GM12878 (cell line): ENCODE measurements at regions not wholly inside any gene's neighbourhood (a gene's known extent, or its start where the extent isn't known, plus 50 kb on each side); places are given as distances from the start of the nearest gene placed in this dataset.

ENCODE experiments used
- ATAC-seq: fragments of 200-7000 bp; cut with Tn5 transposase; 3 replicates; pipeline ENCODE4 v1.9.1; 2020; ENCODE audit warnings: mild to moderate bottlenecking, moderate library complexity
- BruUV-seq: library from RNA; stranded (reverse); fragments of 400-500 nt; replicated peaks from 2 replicates; lab custom pipeline; 2021; lab: Mats Ljungman, UMichigan
- CTCF ChIA-PET: fragments of 300-600 bp; sonication (Branson Sonifier 250); formaldehyde crosslinking; extraction: SDS; loops from one replicate; lab custom pipeline; 2021; ENCODE audit warnings: inconsistent platforms; lab: Yijun Ruan, JAX
- POLR2A ChIA-PET: fragments of 350-600 bp; formaldehyde crosslinking; extraction: SDS; loops from one replicate; lab custom pipeline; 2021; ENCODE audit warnings: inconsistent platforms; lab: Charles Lee
- RAD21 ChIA-PET: fragments of 300-600 bp; sonication (Branson Sonifier 250); formaldehyde crosslinking; loops from one replicate; lab custom pipeline; 2023; ENCODE audit warnings: antibody characterized with exemption; ENCODE audit not compliant: unreplicated experiment; lab: Charles Lee
- SMC1A ChIA-PET: fragments of 300-600 bp; sonication (Branson Sonifier 250); formaldehyde crosslinking; loops from one replicate; lab custom pipeline; 2023; ENCODE audit not compliant: unreplicated experiment, uncharacterized antibody; lab: Charles Lee
- DNase-seq: peaks from one replicate; pipeline ENCODE4 v3.0.0-alpha.2; 2011; ENCODE audit warnings: low read depth, low spot score
- FAIRE-seq: peaks from 3 replicates; lab custom pipeline; 2011; peaks lifted over from hg19 to GRCh38; lab: Jason Lieb, UNC
- H2AFZ ChIP-seq: 2 replicates; pipeline ENCODE4 v1.6.0; 2011; ENCODE audit warnings: low read depth, low read length, control low read depth; ENCODE audit not compliant: control insufficient read depth
- H3K27ac ChIP-seq: 2 replicates; pipeline ENCODE4 v1.5.1; 2011; ENCODE audit warnings: control low read depth; ENCODE audit not compliant: control insufficient read depth, insufficient read depth
- H3K27me3 ChIP-seq, 2 experiments: replicated peaks in 1 of 2; 2 replicates each; pipeline versions ENCODE4 v1.6.0 to v1.6.1; 2011; ENCODE audit warnings: low read length in 1 of 2; ENCODE audit not compliant: control insufficient read depth in 2 of 2, insufficient read depth in 2 of 2
- H3K36me3 ChIP-seq, 2 experiments: 2 replicates each; pipeline ENCODE4 v1.5.1; 2011; ENCODE audit warnings: low read length in 1 of 2; ENCODE audit not compliant: control insufficient read depth in 2 of 2, insufficient read depth in 2 of 2
- H3K4me1 ChIP-seq: 2 replicates; pipeline ENCODE4 v1.6.1; 2011; ENCODE audit warnings: mild to moderate bottlenecking, low read length, moderate library complexity, mixed read lengths; ENCODE audit not compliant: control insufficient read depth, insufficient read depth
- H3K4me2 ChIP-seq: 2 replicates; pipeline ENCODE4 v1.6.0; 2011; ENCODE audit warnings: control low read depth; ENCODE audit not compliant: control insufficient read depth, insufficient read depth
- H3K4me3 ChIP-seq: fragments of 200-600 bp; sonication (generic); 2 replicates; pipeline ENCODE4 v1.5.1; 2016
- H3K79me2 ChIP-seq: 2 replicates; pipeline ENCODE4 v1.6.0; 2011; ENCODE audit warnings: low read length; ENCODE audit not compliant: control insufficient read depth, insufficient read depth
- H3K9ac ChIP-seq: 2 replicates; pipeline ENCODE4 v1.8.0; 2011; ENCODE audit warnings: low read length, control low read depth, mixed read lengths; ENCODE audit not compliant: control insufficient read depth, insufficient read depth
- H3K9me3 ChIP-seq: replicated peaks from 3 replicates; pipeline ENCODE4 v1.5.1; 2011; ENCODE audit warnings: mild to moderate bottlenecking, low read length; ENCODE audit not compliant: control insufficient read depth, insufficient read depth
- H4K20me1 ChIP-seq: 2 replicates; pipeline ENCODE4 v1.6.0; 2011; ENCODE audit not compliant: control insufficient read depth, insufficient read depth
- ATF2 ChIP-seq: IDR thresholded peaks from 2 replicates; pipeline ENCODE4 v1.6.1; 2012; ENCODE audit warnings: low read length, inconsistent platforms
- BCL3 ChIP-seq: IDR thresholded peaks from 2 replicates; pipeline ENCODE4 v1.6.1; 2011; ENCODE audit warnings: borderline replicate concordance, low read depth, mild to moderate bottlenecking, moderate library complexity, low read length; ENCODE audit not compliant: insufficient read depth, poor library complexity, severe bottlenecking
- FOS ChIP-seq: IDR thresholded peaks from 3 replicates; pipeline ENCODE4 v1.6.1; 2011; ENCODE audit warnings: borderline replicate concordance; ENCODE audit not compliant: insufficient read length; ENCODE audit errors: extremely low read depth
- FOXK2 ChIP-seq: fragments of 450-650 bp; IDR thresholded peaks from 2 replicates; pipeline ENCODE4 v1.6.1; 2017; ENCODE audit warnings: mild to moderate bottlenecking, moderate library complexity
- MEF2B ChIP-seq: fragments of 450-650 bp; IDR thresholded peaks from 2 replicates; pipeline ENCODE4 v1.6.1; 2018; ENCODE audit warnings: mild to moderate bottlenecking, moderate library complexity; ENCODE audit not compliant: partially characterized antibody, poor library complexity, severe bottlenecking
- PML ChIP-seq: IDR thresholded peaks from 2 replicates; pipeline ENCODE4 v1.6.1; 2012; ENCODE audit warnings: low read length, inconsistent platforms
- RAD21 ChIP-seq: IDR thresholded peaks from 2 replicates; pipeline ENCODE4 v1.6.1; 2011; ENCODE audit warnings: mild to moderate bottlenecking, low read depth, low read length, moderate library complexity; ENCODE audit not compliant: insufficient read depth
- RCOR1 ChIP-seq: conservative IDR thresholded peaks from 2 replicates; pipeline ENCODE4 v1.6.1; 2012; ENCODE audit warnings: low read depth, low read length, improper control_type of control experiment
- SMARCA5 ChIP-seq: fragments of 450-650 bp; IDR thresholded peaks from 2 replicates; pipeline ENCODE4 v1.6.1; 2017; ENCODE audit warnings: mild to moderate bottlenecking
- WGBS: methylation state at CpG from one replicate; pipeline ENCODE4 v1.1.6; 2016; ENCODE audit warnings: low lambda C conversion rate; ENCODE audit not compliant: insufficient replicate concordance, insufficient coverage; ENCODE audit errors: missing lambda C conversion rate; 5-methylcytosine and 5-hydroxymethylcytosine counted together
- in situ Hi-C: fragments of 300-500 bp; cut with MboI; formaldehyde crosslinking; loops from 9 replicates; pipeline ENCODE4 v1.14.3; 2018; ENCODE audit warnings: mixed read lengths
- intact Hi-C: fragments of 100-400 bp; cut with micrococcal nuclease; formaldehyde crosslinking; loops from one replicate; pipeline ENCODE4 v1.14.2; 2022; ENCODE audit not compliant: unreplicated experiment

GRCh38 chr9:23945897-23946296, 119.9 kb upstream of the ELAVL2 start:
- DNase-seq (no peak), FAIRE-seq (no peak), ATAC-seq (no peak)
- POLR2A ChIA-PET: no interaction called here
- no peaks in the 10 kb centered on the region for H3K4me1 ChIP-seq
- 24% methylated on average over 6 of the region's 6 CpGs for WGBS
- H4K20me1 ChIP-seq: no peaks in the 10 kb centered on the region
- H3K4me3 ChIP-seq: no peak overlapping the region
- H3K27me3 ChIP-seq: no peaks in the 10 kb centered on the region
- no peak overlapping the region for H3K27ac ChIP-seq
- no peaks in the 10 kb centered on the region for H3K36me3 ChIP-seq
- H2AFZ ChIP-seq: no peak overlapping the region
- no peaks in the 10 kb centered on the region for H3K79me2 ChIP-seq
- no peak overlapping the region for H3K9ac ChIP-seq
- intact Hi-C loops (no loop called here), in situ Hi-C loops (no loop called here)
- CTCF ChIA-PET: no interaction called here
- TF ChIP-seq FOXK2 (no peak), FOS (no peak), RAD21 (no peak), RCOR1 (no peak), MEF2B (no peak), SMARCA5 (no peak), ATF2 (no peak), BCL3 (no peak), PML (no peak)
- BruUV-seq: no TSS peak
- H3K4me2 ChIP-seq: no peak overlapping the region
- RAD21 ChIA-PET: no interaction called here
- no peaks in the 10 kb centered on the region; the same call in 2 of the 3 replicates for H3K9me3 ChIP-seq
- SMC1A ChIA-PET: interaction anchor here (1.4 kb wide), 1 partner anchor 24 kb away, joined by 4 read pairs; no protein-coding TSS in a partner anchor
